ENCODE measurements at regions not wholly inside any gene's neighbourhood (a gene's known extent, or its start where the extent isn't known, plus 50 kb on each side); places are given as distances from the start of the nearest gene placed in this dataset.

DNA sequence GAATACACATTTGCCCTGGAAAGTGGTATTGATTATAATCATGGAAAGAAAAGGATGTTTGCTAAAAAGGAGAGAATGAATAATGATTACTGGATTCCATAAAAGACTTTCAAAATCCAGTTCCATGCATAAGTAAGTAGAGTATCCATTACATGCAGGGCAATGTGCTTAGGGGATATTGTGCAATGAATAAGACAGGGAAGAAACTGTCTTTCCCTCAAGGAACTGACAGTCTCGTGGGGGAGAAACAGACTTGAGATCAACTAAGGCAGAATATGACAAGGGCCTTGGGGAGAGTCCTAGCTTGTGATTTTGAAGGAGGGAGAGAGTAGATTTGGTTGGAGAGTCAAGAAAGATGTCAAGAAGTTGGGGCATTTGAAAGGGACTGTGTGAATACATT lies 130.6 kb downstream of the SPP2 start:
- H3K27ac Mint-ChIP-seq, result no peak overlapping the region

DNA sequence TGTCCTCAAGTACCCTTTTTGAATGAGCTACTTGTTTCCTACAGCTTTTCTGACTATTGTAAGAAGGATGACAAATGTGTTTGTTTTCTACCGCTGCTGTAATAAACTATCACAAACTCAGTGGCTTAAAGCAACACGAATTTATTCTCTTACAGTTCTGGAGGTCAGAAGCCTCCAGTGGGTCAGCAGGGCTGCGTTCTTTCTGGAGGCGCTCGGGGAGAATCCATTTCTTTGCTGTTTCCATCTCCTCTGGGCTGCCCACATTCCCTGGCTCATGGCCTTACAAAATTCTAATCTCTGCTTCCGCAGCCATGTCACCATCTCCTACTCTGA lies 128.5 kb downstream of the SPP2 start:
- Histone ChIP-seq H3K27me3 (ENCODE audit: control insufficient read depth in 2 of 2, insufficient read depth in 2 of 2, low read length in 2 of 2) (no peaks in the 10 kb centered on the region), H3K4me3 (replicated peaks in 1 of 3; ENCODE audit: low read depth in 2 of 3, low read length in 3 of 3) (no peak overlapping the region), H3K9ac (ENCODE audit: insufficient read depth, low read length, poor library complexity, severe bottlenecking) (no peak overlapping the region), H3K9me3 (replicated peaks in 1 of 2; ENCODE audit: control insufficient read depth in 1 of 2, insufficient read depth in 1 of 2, low read length in 2 of 2) (no peaks in the 10 kb centered on the region), H3K27ac (ENCODE audit: low read depth in 1 of 2, low read length in 2 of 2) (no peak overlapping the region), H3K36me3 (replicated peaks in 1 of 2; ENCODE audit: control insufficient read depth in 1 of 2, insufficient read depth in 2 of 2, low read length in 2 of 2) (no peaks in the 10 kb centered on the region), H3K79me2 (ENCODE audit: insufficient read depth, low read length) (no peaks in the 10 kb centered on the region), H2AFZ (ENCODE audit: insufficient read depth, low read depth, low read length, poor library complexity, severe bottlenecking) (no peak overlapping the region), H3K4me1 (ENCODE audit: control insufficient read depth in 1 of 2, insufficient read depth in 2 of 2, low read length in 2 of 2) (no peaks in the 10 kb centered on the region), H3K4me2 (replicated peaks; ENCODE audit: extremely low read depth, low read length, poor library complexity, severe bottlenecking) (no peak overlapping the region), H4K20me1 (ENCODE audit: insufficient read depth, low read length) (no peaks in the 10 kb centered on the region)
- no peak overlapping the region for H3K27ac Mint-ChIP-seq
- no peak for DNase-seq
- TF ChIP-seq, protein P1, sequence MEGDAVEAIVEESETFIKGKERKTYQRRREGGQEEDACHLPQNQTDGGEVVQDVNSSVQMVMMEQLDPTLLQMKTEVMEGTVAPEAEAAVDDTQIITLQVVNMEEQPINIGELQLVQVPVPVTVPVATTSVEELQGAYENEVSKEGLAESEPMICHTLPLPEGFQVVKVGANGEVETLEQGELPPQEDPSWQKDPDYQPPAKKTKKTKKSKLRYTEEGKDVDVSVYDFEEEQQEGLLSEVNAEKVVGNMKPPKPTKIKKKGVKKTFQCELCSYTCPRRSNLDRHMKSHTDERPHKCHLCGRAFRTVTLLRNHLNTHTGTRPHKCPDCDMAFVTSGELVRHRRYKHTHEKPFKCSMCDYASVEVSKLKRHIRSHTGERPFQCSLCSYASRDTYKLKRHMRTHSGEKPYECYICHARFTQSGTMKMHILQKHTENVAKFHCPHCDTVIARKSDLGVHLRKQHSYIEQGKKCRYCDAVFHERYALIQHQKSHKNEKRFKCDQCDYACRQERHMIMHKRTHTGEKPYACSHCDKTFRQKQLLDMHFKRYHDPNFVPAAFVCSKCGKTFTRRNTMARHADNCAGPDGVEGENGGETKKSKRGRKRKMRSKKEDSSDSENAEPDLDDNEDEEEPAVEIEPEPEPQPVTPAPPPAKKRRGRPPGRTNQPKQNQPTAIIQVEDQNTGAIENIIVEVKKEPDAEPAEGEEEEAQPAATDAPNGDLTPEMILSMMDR (IDR thresholded peaks at IDR 0.05), result no peak
- H3K9me3 Mint-ChIP-seq, result no peaks in the 10 kb centered on the region
- H3K4me1 Mint-ChIP-seq, result no peaks in the 10 kb centered on the region
- intact Hi-C loops (cut with micrococcal nuclease), result no loop called here
- no peak overlapping the region for H3K4me3 Mint-ChIP-seq
- peaks cover 5 to 12% (median 10%) of the 10 kb centered on the region in 3 donors for H3K27me3 Mint-ChIP-seq (ENCODE audit: low read depth in 3 of 3)
- 96% methylated on average over 3 of the region's 6 CpGs for WGBS (ENCODE audit: insufficient coverage)
- no peaks in the 10 kb centered on the region for H3K36me3 Mint-ChIP-seq

More for the DNA sequence above, 130.6 kb downstream of the SPP2 start:
- H3K79me2 ChIP-seq (ENCODE audit: insufficient read depth, low read length), result no peaks in the 10 kb centered on the region
- H3K9ac ChIP-seq (ENCODE audit: insufficient read depth, low read length, poor library complexity, severe bottlenecking), result no peak overlapping the region
- no peaks in the 10 kb centered on the region for H3K36me3 Mint-ChIP-seq
- H3K27me3 Mint-ChIP-seq (ENCODE audit: low read depth in 3 of 3), result peaks cover 5 to 12% (median 12%) of the 10 kb centered on the region in 3 donors
- no peaks in the 10 kb centered on the region for H3K27me3 ChIP-seq (ENCODE audit: control insufficient read depth in 2 of 2, insufficient read depth in 2 of 2, low read length in 2 of 2)
- H3K9me3 Mint-ChIP-seq, result no peaks in the 10 kb centered on the region
- no peak overlapping the region for H3K4me2 ChIP-seq (replicated peaks; ENCODE audit: extremely low read depth, low read length, poor library complexity, severe bottlenecking)
- no peak overlapping the region for H2AFZ ChIP-seq (ENCODE audit: insufficient read depth, low read depth, low read length, poor library complexity, severe bottlenecking)
- H4K20me1 ChIP-seq (ENCODE audit: insufficient read depth, low read length), result no peaks in the 10 kb centered on the region
- no peaks in the 10 kb centered on the region for H3K36me3 ChIP-seq (replicated peaks in 1 of 2; ENCODE audit: control insufficient read depth in 1 of 2, insufficient read depth in 2 of 2, low read length in 2 of 2)
- TF ChIP-seq, protein P1 (IDR thresholded peaks at IDR 0.05), result no peak
- no peaks in the 10 kb centered on the region for H3K4me1 Mint-ChIP-seq
- intact Hi-C loops (cut with micrococcal nuclease), result no loop called here
- H3K9me3 ChIP-seq (replicated peaks in 1 of 2; ENCODE audit: control insufficient read depth in 1 of 2, insufficient read depth in 1 of 2, low read length in 2 of 2), result no peaks in the 10 kb centered on the region
- H3K4me3 Mint-ChIP-seq, result peak overlapping the region in 1 of 2 donors; percentile 54
- no peak overlapping the region for H3K4me3 ChIP-seq (replicated peaks in 1 of 3; ENCODE audit: low read depth in 2 of 3, low read length in 3 of 3)
- no peak for DNase-seq
- no peak overlapping the region for H3K27ac ChIP-seq (ENCODE audit: low read depth in 1 of 2, low read length in 2 of 2)
- 67% methylated on average over 1 of the region's 1 CpG for WGBS (ENCODE audit: insufficient coverage)
- H3K4me1 ChIP-seq (ENCODE audit: control insufficient read depth in 1 of 2, insufficient read depth in 2 of 2, low read length in 2 of 2), result no peaks in the 10 kb centered on the region
